GM12872 (cell line): ENCODE measurements at regions not wholly inside any gene's neighbourhood (a gene's known extent, or its start where the extent isn't known, plus 50 kb on each side); places are given as distances from the start of the nearest gene placed in this dataset.

ENCODE experiments used
- TF ChIP-seq, protein P1 (sequence below): IDR thresholded peaks from 3 replicates; pipeline ENCODE4 v1.5.1; 2011; ENCODE audit warnings: low read depth, mild to moderate bottlenecking, low read length, moderate library complexity; ENCODE audit not compliant: insufficient read depth

DNA sequence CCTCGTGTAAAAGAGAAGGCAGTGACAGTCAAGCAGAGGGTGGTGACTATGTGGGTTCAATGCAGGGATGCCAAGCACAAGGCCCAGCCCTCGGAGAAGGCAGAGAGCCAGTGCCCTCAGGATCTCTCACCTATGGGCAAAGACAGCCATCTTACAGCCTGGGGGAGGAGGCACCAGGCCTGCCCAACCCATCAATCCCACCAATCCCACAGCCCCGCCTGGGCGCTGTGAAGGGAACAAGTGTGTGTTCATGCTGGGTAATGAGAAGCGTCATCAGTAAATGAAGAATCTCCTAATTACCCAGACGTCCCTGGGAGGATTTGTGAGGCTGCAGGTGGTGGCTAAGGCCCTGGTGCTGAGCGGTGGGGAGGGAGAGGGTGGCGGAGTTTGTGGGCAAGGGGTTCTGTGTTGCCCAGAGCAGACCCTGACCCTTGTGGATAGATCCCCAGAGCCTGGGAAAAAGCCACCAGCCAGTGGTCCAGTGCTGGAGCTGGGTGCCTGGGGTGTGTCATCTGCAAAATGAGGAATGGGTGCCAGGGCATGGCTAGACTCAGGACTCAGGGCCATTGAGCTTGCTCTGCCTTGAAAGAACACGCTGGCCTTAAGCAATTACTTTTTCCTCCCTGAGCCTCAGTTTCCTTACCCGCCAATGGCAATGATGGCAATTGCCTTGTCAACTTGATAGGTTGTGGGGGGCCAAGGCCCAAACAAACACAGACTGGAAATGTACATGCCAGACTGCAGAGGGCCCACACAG lies 128.1 kb upstream of the UNC5B start:
- TF ChIP-seq, protein P1, sequence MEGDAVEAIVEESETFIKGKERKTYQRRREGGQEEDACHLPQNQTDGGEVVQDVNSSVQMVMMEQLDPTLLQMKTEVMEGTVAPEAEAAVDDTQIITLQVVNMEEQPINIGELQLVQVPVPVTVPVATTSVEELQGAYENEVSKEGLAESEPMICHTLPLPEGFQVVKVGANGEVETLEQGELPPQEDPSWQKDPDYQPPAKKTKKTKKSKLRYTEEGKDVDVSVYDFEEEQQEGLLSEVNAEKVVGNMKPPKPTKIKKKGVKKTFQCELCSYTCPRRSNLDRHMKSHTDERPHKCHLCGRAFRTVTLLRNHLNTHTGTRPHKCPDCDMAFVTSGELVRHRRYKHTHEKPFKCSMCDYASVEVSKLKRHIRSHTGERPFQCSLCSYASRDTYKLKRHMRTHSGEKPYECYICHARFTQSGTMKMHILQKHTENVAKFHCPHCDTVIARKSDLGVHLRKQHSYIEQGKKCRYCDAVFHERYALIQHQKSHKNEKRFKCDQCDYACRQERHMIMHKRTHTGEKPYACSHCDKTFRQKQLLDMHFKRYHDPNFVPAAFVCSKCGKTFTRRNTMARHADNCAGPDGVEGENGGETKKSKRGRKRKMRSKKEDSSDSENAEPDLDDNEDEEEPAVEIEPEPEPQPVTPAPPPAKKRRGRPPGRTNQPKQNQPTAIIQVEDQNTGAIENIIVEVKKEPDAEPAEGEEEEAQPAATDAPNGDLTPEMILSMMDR, result no peak

DNA sequence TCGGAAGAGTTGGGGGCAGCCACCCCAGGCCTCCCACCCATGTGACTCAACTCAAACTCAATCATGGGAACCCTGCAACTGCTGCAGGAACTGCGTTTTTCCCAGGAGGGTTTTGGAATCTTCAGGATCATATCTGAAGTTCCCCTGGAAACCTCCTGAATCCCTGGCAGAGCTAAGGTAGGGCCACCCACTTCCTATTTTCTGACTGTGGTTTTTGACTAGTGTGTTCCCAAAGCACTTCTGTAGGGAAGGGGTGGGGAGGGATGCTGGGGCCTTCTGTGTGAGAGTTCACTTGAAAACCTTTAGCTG lies 127.6 kb upstream of the UNC5B start:
- TF ChIP-seq, protein P1, result no peak

- TF ChIP-seq, protein P1, result no peak
These were observed 126.5 kb upstream of the UNC5B start for GRCh38 chr10:71085689-71086438.

DNA sequence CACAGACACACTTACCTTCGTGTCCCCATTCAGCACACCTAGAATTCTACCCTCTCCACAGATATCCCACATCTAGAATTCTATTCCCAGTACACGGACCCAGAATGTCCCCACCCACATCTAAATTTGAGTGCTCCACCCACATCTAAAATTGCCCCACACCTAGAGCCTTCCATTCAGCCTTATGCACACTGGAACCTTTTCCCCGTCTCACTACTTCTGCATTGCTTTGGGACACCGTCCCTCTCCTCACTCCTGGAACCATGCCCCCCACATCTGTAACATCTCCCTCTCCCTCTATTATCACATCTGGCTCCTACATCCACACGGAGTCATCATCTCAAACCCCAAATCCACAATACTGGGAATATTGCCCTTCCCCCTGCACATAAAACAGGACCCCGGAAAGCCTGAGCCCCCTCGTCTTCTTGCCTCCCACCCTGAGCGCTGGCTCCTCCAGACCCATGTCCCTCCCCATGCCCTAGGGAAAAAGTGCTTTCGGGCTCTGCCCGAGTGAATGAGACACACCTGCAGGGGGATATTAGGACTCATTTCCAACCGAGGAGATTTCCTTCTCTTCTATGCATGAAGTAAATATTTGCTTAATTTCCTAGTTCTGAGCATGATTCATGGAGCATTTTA lies 125.8 kb upstream of the UNC5B start:
- TF ChIP-seq, protein P1, result no peak

DNA sequence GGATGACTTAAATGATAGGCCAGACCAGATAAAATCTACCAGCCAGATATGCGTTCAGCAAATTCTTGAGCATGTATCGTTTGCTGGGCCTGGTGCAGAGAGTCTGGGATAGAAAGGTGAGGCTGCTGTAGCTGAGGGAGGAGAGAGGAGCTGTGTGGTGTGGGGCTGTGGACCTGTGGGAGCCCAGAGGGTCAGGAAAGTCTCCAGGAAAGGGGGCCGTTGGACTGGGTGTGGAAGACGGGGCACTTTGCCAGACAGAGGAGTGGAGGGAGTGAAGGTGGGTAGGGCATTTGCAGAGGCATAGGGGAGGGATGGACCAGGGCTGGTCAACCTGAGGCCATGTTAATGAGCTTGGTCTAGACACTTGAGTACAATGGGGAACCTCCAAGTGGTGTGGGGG lies 124.7 kb upstream of the UNC5B start:
- TF ChIP-seq, protein P1, result no peak

DNA sequence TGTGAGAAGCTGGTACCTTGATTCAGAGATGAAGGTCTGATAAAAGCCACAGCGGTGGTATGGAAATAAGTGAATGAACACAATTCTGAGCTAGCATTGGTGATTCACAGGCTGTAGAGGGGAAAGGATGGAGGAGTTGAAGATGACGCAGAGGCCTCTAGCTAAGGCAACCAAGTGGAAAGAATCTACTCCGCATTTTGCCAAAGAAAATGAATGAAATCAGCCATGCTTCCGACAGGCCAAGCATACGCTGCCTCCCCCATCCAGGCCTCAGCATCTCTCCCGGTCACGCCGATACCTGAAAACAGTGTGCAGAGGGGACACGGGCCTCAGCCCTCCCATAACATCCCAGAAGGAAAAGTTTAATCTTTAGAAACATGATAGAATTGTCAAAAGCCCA lies 124.3 kb upstream of the UNC5B start:
- TF ChIP-seq, protein P1, result no peak

GRCh38 chr10:71089162-71089561 lies 123.2 kb upstream of the UNC5B start:
- TF ChIP-seq, protein P1, result no peak
